HG02610 (cell line): ENCODE measurements at regions not wholly inside any gene's neighbourhood (a gene's known extent, or its start where the extent isn't known, plus 50 kb on each side); places are given as distances from the start of the nearest gene placed in this dataset.

Source experiments
- ATAC-seq: cut with Tn5 transposase; IDR thresholded peaks from one replicate; pipeline ENCODE4 v1.9.1; 2021; ENCODE audit warnings: mild to moderate bottlenecking, moderate library complexity; ENCODE audit not compliant: unreplicated experiment

DNA sequence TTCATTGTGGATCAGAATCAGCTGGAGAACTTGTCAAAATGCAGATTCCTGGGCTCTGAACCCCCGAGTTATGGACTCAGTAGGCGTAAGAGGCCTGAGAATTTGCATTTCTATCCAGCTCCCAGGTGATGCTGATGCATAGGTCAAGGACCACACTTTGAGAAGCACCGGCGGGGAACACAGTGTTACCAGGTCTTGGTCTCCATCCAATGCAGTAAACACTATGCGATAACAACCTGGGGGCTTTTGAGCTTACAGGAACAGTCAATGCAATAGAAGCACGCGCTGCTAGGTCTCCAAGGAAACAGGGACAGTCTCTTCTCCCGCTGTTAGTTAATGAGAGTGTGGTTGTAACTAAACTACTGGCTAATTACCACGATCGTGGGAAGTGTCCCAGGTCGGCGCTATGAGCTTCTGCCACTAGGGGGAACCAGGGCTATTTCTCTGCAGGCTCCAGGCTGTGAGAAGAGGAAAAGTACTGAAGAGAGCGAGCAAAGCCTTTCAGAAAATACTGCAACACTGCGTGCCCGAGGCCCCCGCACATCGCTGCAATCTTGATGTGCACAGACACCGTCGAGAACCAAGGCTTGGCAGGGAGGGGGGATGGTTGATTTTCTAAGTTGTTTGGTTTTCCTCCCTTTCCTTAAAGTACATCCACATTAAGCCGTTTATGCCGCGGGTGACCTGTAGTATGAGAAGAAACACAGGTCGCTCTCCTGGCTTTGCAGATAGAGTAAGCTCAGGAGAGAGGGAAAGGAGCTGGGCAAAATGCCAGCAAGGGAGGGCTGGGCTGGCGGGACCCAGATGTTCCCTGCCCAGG lies 52.0 kb upstream of the KCNA1 start:
- ATAC-seq = peak; percentile 64

GRCh38 chr12:4858386-4858785 lies 51.3 kb upstream of the KCNA1 start:
- ATAC-seq = no peak

DNA sequence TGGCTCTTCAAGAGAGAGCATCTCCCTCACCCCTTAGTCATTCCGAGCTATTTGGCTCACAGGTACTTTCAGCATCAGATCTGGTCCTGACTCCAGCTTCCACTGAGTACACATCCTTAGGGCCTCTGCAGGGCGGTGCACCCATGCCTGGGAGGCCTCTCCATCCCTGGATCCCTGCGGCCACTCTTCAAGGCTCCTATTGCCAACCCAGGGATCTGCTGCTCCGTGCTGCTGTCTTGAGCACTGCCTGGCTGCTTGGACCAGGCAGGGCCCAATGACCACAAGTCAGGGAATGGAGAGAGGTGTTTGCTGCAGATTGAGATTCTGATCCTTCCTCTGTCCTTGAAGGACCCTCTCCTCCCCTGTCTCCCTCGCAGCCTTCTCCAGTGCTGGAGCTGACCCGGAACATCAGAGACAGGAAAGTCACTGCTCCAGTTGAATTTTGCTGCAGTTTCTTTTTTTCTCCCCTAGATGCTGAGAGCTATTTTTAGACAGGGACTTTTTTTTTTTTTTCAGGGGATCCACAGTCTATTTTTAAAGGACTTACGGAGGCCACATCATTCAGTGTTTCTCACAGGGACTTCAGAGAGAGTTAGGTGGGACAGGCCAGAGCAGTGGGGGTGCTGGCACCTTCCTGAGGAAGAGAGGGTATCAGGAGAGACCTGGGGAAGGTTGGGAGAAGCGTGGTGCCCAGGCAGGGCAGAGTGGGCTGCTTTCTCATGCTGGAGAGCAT lies 50.1 kb upstream of the KCNA1 start:
- no peak for ATAC-seq
